ENCODE measurements at regions not wholly inside any gene's neighbourhood (a gene's known extent, or its start where the extent isn't known, plus 50 kb on each side); places are given as distances from the start of the nearest gene placed in this dataset. TPM values are rescaled to one million over a fixed set of nuclear protein-coding genes. Genes with fewer than 3 reads are reported as not detected.

Small RNAs in the stretch of these regions (small RNA-seq; reads per million reads assigned to genes)
- gene MTCO3P27 (ENCODE audit: low replicate concordance), result not detected
- gene MTND4LP31 (ENCODE audit: low replicate concordance), result not detected
